ENCODE measurements at regions not wholly inside any gene's neighbourhood (a gene's known extent, or its start where the extent isn't known, plus 50 kb on each side); places are given as distances from the start of the nearest gene placed in this dataset.

- H3K27me3 ChIP-seq, result no peaks in the 10 kb centered on the region
- H3K9me3 ChIP-seq, result no peaks in the 10 kb centered on the region
- DNase-seq (ENCODE audit: extremely low spot score in 2 of 2), result no peak
- no peak overlapping the region for H3K27ac ChIP-seq
- no peak overlapping the region for H3K4me3 ChIP-seq
- H3K36me3 ChIP-seq, result no peaks in the 10 kb centered on the region
- TF ChIP-seq POLR2A (IDR thresholded peaks at IDR 0.05) (no peak), CTCF (IDR thresholded peaks at IDR 0.05) (no peak), POLR2AphosphoS5 (IDR thresholded peaks at IDR 0.05; ENCODE audit: insufficient read depth in 1 of 2, low read depth in 1 of 2) (no peak)
- intact Hi-C loops (cut with DNase I), result no loop called here
- H3K4me1 ChIP-seq, result peaks cover 9% of the 10 kb centered on the region
These were observed 221.6 kb downstream of the LPIN1 start for GRCh38 chr2:11967946-11968465.

GRCh38 chr2:11968521-11968920 lies 222.1 kb downstream of the LPIN1 start:
- Histone ChIP-seq H3K27ac (no peak overlapping the region), H3K9me3 (no peaks in the 10 kb centered on the region)
- intact Hi-C loops (cut with DNase I), result no loop called here

GRCh38 chr2:11969774-11970173 lies 223.3 kb downstream of the LPIN1 start:
- Histone ChIP-seq H3K27ac (no peak overlapping the region), H3K36me3 (no peaks in the 10 kb centered on the region), H3K4me1 (peaks cover 9% of the 10 kb centered on the region), H3K9me3 (no peaks in the 10 kb centered on the region), H3K27me3 (no peaks in the 10 kb centered on the region), H3K4me3 (no peak overlapping the region)
- TF ChIP-seq POLR2AphosphoS5 (IDR thresholded peaks at IDR 0.05; ENCODE audit: insufficient read depth in 1 of 2, low read depth in 1 of 2), result no peak
- no peak for TF ChIP-seq CTCF (IDR thresholded peaks at IDR 0.05)
- no peak for TF ChIP-seq POLR2A (IDR thresholded peaks at IDR 0.05)
- intact Hi-C loops (cut with DNase I), result no loop called here
- no peak for DNase-seq (ENCODE audit: extremely low spot score in 2 of 2)

More at GRCh38 chr2:11968521-11968920, 222.1 kb downstream of the LPIN1 start:
- DNase-seq (ENCODE audit: extremely low spot score in 2 of 2), result no peak
- no peak for TF ChIP-seq POLR2A (IDR thresholded peaks at IDR 0.05)
- TF ChIP-seq CTCF (IDR thresholded peaks at IDR 0.05), result no peak
- no peak for TF ChIP-seq POLR2AphosphoS5 (IDR thresholded peaks at IDR 0.05; ENCODE audit: insufficient read depth in 1 of 2, low read depth in 1 of 2)
- Histone ChIP-seq H3K36me3 (no peaks in the 10 kb centered on the region), H3K4me1 (peaks cover 9% of the 10 kb centered on the region), H3K27me3 (no peaks in the 10 kb centered on the region), H3K4me3 (no peak overlapping the region)

- no peaks in the 10 kb centered on the region for H3K36me3 ChIP-seq
- H3K9me3 ChIP-seq, result no peaks in the 10 kb centered on the region
- DNase-seq (ENCODE audit: extremely low spot score in 2 of 2), result no peak
- intact Hi-C loops (cut with DNase I), result no loop called here
- no peak for TF ChIP-seq POLR2AphosphoS5 (IDR thresholded peaks at IDR 0.05; ENCODE audit: insufficient read depth in 1 of 2, low read depth in 1 of 2)
- no peak for TF ChIP-seq CTCF (IDR thresholded peaks at IDR 0.05)
- TF ChIP-seq POLR2A (IDR thresholded peaks at IDR 0.05), result no peak
- H3K4me1 ChIP-seq, result no peaks in the 10 kb centered on the region
- no peak overlapping the region for H3K4me3 ChIP-seq
- H3K27me3 ChIP-seq, result no peaks in the 10 kb centered on the region
- no peak overlapping the region for H3K27ac ChIP-seq
These were observed 228.1 kb downstream of the LPIN1 start for GRCh38 chr2:11974573-11974972.

GRCh38 chr2:11975373-11975772 lies 228.9 kb downstream of the LPIN1 start:
- intact Hi-C loops (cut with DNase I), result no loop called here

More at GRCh38 chr2:11975373-11975772, 228.9 kb downstream of the LPIN1 start:
- H3K4me3 ChIP-seq, result no peak overlapping the region
- no peaks in the 10 kb centered on the region for H3K27me3 ChIP-seq
- TF ChIP-seq POLR2A (IDR thresholded peaks at IDR 0.05) (no peak), POLR2AphosphoS5 (IDR thresholded peaks at IDR 0.05; ENCODE audit: insufficient read depth in 1 of 2, low read depth in 1 of 2) (no peak), CTCF (IDR thresholded peaks at IDR 0.05) (no peak)
- no peak for DNase-seq (ENCODE audit: extremely low spot score in 2 of 2)
- no peaks in the 10 kb centered on the region for H3K9me3 ChIP-seq
- no peak overlapping the region for H3K27ac ChIP-seq
- no peaks in the 10 kb centered on the region for H3K36me3 ChIP-seq
- no peaks in the 10 kb centered on the region for H3K4me1 ChIP-seq
